Cerebellar cortex (tissue), 1 donor: ENCODE measurements at regions not wholly inside any gene's neighbourhood (a gene's known extent, or its start where the extent isn't known, plus 50 kb on each side); places are given as distances from the start of the nearest gene placed in this dataset.
A peak's percentile ranks its signal among the peaks of the same experiment; 100 is the strongest.
"Not testable (repeated sequence)": the region's sequence is repeated elsewhere in the genome, so short reads cannot be mapped to it uniquely, and the experiment has no call there.

Source experiments
- DNase-seq: peaks from one replicate; pipeline ENCODE4 v3.0.0-alpha.2; 2015; ENCODE audit warnings: low spot score

- no peak for DNase-seq
These were observed 182.3 kb upstream of the MAST4 start for GRCh38 chr5:66413931-66414330.

GRCh38 chr5:66415208-66415607, 181.0 kb upstream of the MAST4 start:
- no peak for DNase-seq

DNA sequence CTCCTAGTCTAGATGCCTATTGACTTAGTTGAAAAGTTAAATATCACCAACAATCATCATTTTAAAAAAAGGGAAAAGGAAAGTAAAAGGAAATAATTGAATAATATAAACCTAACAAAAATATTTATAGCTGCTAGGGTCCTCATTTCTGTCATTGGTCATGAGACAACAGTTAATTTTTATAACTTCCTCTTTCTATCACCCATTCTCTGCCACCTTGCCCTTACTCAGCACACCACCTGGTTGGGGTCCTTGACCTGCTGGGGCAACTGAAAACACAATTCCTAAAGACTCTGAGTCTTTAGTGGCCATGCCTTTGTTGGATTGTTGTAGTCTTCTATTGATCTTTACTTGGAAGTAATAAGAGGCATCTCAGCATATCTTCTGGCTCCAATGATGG, 179.5 kb upstream of the MAST4 start:
- DNase-seq: no peak

DNA sequence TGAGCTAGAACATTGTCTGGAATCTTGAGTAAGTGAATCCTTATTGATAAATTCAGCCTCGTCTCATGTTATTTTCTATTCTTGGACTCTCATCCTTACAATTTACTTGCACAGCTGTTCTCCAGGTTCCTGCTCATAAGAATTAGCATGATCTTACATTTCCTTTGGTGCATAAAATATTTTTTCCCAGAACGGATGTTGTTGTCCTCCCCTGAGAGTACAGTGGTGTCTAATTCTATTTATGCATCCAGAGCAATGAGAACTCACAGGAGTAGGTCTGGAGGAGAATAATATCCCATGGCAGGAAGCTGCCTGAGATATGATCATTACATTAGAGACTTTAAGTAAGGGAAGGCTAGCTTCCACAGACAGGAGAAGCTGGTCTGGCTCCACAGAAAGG, 178.4 kb upstream of the MAST4 start:
- DNase-seq: no peak

DNA sequence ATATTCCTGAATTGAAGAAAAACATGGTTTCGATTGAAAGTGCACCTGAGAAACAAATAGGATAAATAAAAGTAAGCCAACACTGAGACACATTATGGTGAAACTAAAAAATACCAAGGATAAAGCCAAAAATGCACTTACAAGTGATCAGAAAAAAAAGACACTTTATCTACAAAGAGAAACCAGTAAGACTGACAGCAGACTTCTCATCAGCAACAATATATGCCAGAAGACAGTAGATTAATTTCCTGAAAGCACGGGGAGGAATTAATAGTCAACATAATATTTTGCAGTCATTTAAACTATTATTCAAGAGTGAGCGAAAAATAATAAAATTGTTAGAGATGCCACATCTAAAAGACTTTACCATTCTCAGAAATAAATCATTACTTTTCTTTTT, 172.7 kb upstream of the MAST4 start:
- no peak for DNase-seq

GRCh38 chr5:66425842-66426241, 170.4 kb upstream of the MAST4 start:
- DNase-seq: no peak

GRCh38 chr5:66426259-66427138, 169.7 kb upstream of the MAST4 start:
- no peak for DNase-seq

DNA sequence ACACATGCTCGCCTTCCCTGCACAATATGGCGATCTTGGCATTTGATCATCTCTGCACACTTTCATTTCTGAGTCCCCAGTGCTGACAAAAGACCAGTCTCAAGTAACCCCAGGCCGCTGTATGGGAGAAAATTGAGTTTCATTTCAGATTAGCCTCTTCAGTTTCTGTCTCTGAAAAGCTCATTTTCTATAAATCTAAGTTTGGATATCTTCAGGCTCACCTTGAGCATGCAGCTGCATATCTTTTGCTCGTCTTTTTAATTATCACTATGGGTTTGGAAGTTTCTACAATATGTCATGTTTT, 169.1 kb upstream of the MAST4 start:
- DNase-seq: no peak

- peak; percentile 4 for DNase-seq
These were observed 159.5 kb upstream of the MAST4 start for GRCh38 chr5:66436721-66437120.

GRCh38 chr5:66438087-66438486, 158.1 kb upstream of the MAST4 start:
- no peak for DNase-seq

DNA sequence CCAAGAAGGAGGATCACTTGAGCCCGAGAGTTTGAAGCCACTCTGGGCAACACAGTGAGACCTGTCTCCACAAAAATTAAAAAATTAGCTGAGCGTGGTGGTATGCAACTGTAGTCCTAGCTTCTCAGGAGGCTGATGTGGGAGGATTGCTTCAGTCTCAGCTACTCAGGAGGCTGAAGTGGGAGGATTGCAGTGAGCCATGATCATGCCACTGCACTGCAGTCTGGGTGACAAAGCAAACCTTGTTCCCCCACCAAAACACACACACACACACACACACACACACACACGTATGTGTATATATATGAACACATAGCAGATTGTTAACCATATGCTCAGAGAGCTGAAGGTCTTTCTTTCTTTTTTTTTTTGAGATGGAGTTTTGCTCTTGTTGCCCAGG, 157.5 kb upstream of the MAST4 start:
- DNase-seq: no peak

DNA sequence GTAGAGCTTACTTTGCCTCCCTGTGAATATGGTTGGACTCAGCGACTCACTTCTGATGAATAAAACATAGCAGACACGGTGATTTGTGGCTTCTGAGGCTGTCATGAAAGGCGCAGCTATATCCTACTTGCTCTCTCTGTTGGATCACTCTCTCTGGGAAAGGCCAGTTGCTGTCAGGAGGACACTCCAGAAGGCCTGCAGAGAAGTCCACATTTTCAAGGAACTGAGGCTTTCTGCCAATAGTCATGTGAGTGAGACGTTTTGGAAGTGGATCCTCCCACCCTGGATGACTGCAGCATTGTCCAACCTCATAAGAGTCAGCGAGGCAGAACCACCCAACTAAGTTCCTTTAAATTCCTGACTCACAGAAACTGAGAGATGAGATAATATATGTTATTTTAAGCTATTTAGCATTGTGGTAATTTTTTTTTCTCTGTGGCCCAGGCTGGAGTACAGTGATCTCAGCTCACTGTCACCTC, 156.0 kb upstream of the MAST4 start:
- no peak for DNase-seq

GRCh38 chr5:66441351-66441750, 154.8 kb upstream of the MAST4 start:
- no peak for DNase-seq

- DNase-seq: no peak
These were observed 153.2 kb upstream of the MAST4 start for GRCh38 chr5:66442951-66443445.

GRCh38 chr5:66443462-66444130, 152.6 kb upstream of the MAST4 start:
- DNase-seq: no peak

DNA sequence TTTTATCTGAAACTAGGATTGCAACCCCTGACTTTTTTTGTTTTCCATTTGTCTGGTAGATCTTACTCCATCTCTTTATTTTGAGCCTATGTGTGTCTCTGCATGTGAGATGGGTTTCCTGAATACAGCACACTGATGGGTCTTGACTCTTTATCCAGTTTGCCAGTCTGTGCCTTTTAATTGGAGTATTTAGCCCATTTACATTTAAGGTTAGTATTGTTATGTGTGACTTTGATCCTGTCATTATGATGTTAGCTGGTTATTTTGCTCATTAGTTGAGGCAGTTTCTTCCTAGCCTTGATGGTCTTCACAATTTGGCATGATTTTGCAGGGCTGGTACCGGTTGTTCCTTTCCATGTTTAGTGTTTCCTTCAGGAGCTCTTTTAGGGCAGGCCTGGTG, 148.1 kb upstream of the MAST4 start:
- DNase-seq: not testable (repeated sequence)

GRCh38 chr5:66450237-66450636, 146.0 kb upstream of the MAST4 start:
- DNase-seq: no peak

- DNase-seq: no peak
These were observed 145.2 kb upstream of the MAST4 start for GRCh38 chr5:66450988-66451387.

DNA sequence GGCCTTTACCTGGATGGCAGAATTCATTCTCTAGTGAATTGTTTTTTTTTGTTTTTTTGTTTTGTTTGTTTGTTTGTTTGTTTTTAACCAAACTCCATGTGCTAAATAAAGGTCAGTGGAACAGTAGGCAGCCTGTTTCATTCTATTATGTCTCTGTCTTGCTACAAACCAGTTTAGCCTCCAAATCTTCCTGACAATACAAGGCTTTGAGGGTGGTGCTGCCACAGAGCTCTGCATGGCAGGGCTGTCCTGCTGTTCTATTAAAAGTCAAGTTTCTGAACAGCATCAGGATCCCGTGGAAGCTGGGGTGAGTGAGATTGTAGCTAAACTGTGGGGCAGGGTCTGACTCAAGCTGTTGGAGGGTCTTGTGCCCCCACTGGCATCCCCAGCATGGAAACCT, 144.1 kb upstream of the MAST4 start:
- DNase-seq: no peak

- DNase-seq: no peak
These were observed 141.8 kb upstream of the MAST4 start for GRCh38 chr5:66454186-66455078.

GRCh38 chr5:66459728-66460127, 136.5 kb upstream of the MAST4 start:
- DNase-seq: no peak

GRCh38 chr5:66467564-66467963, 128.6 kb upstream of the MAST4 start:
- DNase-seq: no peak
